Motor neuron (in vitro differentiated cells): ENCODE measurements at regions not wholly inside any gene's neighbourhood (a gene's known extent, or its start where the extent isn't known, plus 50 kb on each side); places are given as distances from the start of the nearest gene placed in this dataset.
A peak's percentile ranks its signal among the peaks of the same experiment; 100 is the strongest.
"Not testable (repeated sequence)": the region's sequence is repeated elsewhere in the genome, so short reads cannot be mapped to it uniquely, and the experiment has no call there.

Experiments
- ATAC-seq, 8 experiments: fragments of 200-7000 bp; cut with Tn5 transposase; replicated peaks in 6 of 8; 2 replicates each; pipeline ENCODE4 v1.8.0; 2021; ENCODE audit warnings: mild to moderate bottlenecking in 8 of 8, moderate library complexity in 8 of 8
- H3K27ac ChIP-seq, 2 donors: fragments of 250-450 bp; sonication (Bioruptor Pico); 2 replicates each; pipeline ENCODE4 v1.9.0; 2021; ENCODE audit warnings: antibody characterized with exemption in 2 of 2, mild to moderate bottlenecking in 2 of 2, moderate library complexity in 1 of 2
- H3K4me1 ChIP-seq, 2 donors: fragments of 250-450 bp; sonication (Bioruptor Pico); replicated peaks in 1 of 2; 2 replicates each; pipeline ENCODE4 v1.6.1; 2021; ENCODE audit warnings: antibody characterized with exemption in 2 of 2, mild to moderate bottlenecking in 2 of 2, moderate library complexity in 1 of 2
- H3K4me3 ChIP-seq, 5 donors: fragments of 250-450 bp; sonication (Bioruptor Pico); 2 replicates each; pipeline ENCODE4 v1.9.0; 2021; ENCODE audit warnings: antibody characterized with exemption in 5 of 5, mild to moderate bottlenecking in 5 of 5, moderate library complexity in 4 of 5
- WGBS, 10 experiments: fragments of 450-650 bp; shearing (Covaris generic); methylation state at CpG; one replicate each; pipeline ENCODE4 v1.0.0; 2022; 5-methylcytosine and 5-hydroxymethylcytosine counted together
- in situ Hi-C, 9 experiments: fragments of 400-800 bp; cut with MboI; loops; one replicate each; pipeline ENCODE4 v1.15.0; 2021; ENCODE audit warnings: low sequenced_read_pairs in 9 of 9, low pct_unique_long_range_greater_than_20kb in 2 of 9; ENCODE audit not compliant: unreplicated experiment in 9 of 9

DNA sequence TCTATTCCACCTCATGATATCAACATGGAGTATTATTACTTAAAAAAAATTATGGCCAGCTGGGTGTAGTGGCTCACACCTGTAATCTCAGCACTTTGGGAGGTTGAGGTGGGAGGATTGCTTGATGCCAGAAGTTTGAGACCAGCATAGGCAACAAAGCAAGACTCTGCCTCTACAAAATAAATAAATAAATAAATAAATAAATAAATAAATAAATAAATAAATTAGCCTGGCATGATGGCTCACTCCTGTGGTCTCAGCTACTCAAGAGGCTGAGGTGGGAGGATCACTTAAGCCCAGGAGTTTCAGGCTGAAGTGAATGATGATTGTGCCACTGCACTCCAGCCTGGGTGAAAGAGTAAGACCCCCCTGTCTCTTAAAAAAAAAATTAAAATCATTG is 350.8 kb downstream of the VRK1 start:
- H3K27ac ChIP-seq, in situ Hi-C loops, H3K4me1 ChIP-seq, H3K4me3 ChIP-seq, ATAC-seq: not testable (repeated sequence)

DNA sequence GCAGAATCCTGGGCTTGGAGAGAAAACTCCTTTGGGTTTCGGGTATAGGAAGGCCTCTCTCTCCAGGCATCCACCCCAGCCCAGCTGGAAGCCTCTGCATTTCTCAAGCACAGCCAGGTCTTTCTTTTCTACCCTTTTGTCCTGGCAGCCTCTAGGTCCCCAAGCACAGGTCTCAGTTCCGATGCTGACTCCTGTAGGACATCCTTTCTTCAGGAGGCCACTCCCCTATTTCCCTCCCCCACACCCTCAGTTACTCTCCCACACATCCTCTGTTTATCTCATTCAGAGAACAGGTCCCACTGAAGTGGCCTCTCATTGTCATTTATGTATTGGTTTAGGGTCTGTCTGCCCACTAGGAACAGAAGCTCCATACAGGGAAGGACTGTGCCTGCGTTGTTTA is 352.6 kb downstream of the VRK1 start:
- no peak overlapping the region for H3K4me3 ChIP-seq
- no peaks in the 10 kb centered on the region for H3K4me1 ChIP-seq
- WGBS, 10 experiments = 20 to 67% (median 47%) methylated on average over 1 to 3 of the region's 3 CpGs; no CpG with 5 or more reads in 4 of the 10 experiments
- ATAC-seq = no peak
- in situ Hi-C loops = no loop called here
- H3K27ac ChIP-seq = no peak overlapping the region

DNA sequence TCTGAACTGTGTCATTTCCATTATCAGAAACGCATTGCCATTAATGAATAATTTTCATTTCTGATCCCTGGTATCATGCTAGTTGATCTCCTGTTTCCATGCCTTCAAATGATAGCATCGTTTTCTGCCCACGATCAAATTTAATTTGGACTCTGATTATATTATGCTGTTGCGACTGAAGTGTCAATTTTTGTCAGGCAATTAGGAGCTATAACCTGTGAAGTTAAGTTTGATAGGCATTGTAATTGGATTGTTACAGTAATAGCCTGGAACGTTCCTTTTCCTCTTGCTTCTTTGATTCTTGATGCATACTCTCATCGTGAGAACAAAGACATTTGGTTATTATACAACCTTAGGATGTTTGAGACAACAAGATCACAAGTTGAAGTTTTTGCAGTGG is 356.3 kb downstream of the VRK1 start:
- Histone ChIP-seq H3K4me3 (no peak overlapping the region), H3K27ac (no peak overlapping the region), H3K4me1 (no peaks in the 10 kb centered on the region)
- in situ Hi-C loops = no loop called here
- WGBS, 10 experiments = 27 to 100% (median 68%) methylated on average over 1 to 6 of the region's 6 CpGs
- no peak for ATAC-seq

DNA sequence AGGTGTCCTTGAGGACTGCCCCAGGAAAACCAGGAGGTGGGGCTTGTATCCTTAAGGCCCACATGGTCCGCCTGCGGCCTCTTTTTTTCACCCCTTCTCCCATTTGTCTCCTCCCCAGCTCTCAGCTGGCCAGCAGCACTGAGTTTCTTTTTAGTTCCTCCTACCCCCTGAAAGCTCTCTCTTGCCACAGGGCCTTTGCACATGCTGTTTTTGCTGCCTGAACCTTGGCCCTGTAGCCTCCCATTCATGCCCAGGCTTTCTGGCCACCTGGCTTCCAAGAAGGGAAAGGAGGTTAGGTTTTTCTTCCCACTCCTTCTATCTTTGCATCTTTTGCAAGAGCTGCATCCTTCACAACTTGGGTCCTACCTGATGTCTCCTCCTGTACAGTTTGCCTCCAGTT is 358.1 kb downstream of the VRK1 start:
- no peak for ATAC-seq
- 60 to 80% (median 80%) methylated on average over 1 of the region's 2 CpGs; no CpG with 5 or more reads in 6 of the 10 experiments for WGBS, 10 experiments
- no peak overlapping the region for H3K4me3 ChIP-seq
- in situ Hi-C loops = no loop called here
- H3K4me1 ChIP-seq = no peaks in the 10 kb centered on the region
- no peak overlapping the region for H3K27ac ChIP-seq

DNA sequence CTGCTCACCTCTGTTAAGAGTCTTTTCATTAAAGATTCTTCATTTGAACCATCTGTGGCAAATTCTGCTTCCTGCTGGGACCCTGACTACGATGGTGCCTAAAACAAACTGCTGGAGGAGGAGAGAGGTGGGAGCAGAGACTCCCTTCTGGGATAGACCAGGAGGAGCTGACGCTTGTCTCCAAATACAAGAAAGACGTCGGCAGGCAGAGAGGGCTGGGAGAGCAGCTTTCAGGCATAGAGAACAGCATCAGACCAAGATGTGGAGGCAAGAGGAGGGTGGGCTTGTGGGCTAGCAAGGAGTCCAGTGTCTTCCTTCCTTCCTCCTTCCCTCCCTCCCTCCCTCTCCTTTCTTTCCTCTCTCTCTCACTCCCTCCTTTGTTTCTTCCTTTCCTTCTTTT is 358.6 kb downstream of the VRK1 start:
- 0 to 43% (median 20%) methylated on average over 1 of the region's 4 CpGs; no CpG with 5 or more reads in 7 of the 10 experiments for WGBS, 10 experiments
- no peak for ATAC-seq
- Histone ChIP-seq H3K4me1 (no peaks in the 10 kb centered on the region), H3K27ac (no peak overlapping the region), H3K4me3 (no peak overlapping the region)
- in situ Hi-C loops = no loop called here

DNA sequence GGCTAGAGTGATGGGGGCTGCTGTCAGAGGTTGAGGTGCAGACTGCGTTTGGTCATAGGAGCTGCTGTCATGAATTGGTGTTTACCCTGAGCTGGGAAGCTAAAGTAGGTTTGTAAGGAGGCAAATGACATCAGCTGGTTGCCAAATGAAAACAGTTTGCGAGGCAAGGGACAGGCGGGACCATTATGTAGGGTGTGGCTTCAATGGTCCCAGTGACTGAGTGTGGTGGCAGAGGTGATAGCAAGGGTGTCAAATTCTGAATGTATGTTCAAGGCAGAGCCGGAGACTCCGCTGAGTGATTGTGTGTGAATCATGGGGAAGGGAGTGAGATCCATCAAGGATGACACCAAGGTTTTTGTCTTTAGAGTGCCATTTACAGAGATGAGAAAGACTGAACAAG is 359.5 kb downstream of the VRK1 start:
- in situ Hi-C loops = no loop called here
- Histone ChIP-seq H3K27ac (no peak overlapping the region), H3K4me3 (no peak overlapping the region), H3K4me1 (no peaks in the 10 kb centered on the region)
- peak in 1 of 8 experiments; percentile 49 for ATAC-seq
- 47 to 92% (median 84%) methylated on average over 1 to 5 of the region's 5 CpGs; no CpG with 5 or more reads in 4 of the 10 experiments for WGBS, 10 experiments

DNA sequence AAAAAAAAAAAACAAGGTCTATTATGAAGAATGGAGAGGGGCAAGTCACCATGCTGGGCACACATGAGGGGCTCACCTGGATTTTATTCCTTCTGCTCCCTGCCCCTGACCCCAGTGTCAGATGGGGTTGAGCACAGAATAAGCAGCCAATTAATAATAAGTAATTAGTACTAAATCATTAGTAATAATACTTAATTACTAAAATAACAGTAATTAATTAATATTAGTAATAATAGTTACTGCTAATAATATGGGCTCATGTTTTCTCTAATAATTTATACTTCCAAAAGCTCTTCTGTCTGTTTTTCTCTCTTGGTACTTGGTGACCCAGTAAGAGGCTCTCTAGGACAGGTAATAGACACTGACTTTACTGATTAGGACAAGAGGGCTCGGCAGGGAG is 360.9 kb downstream of the VRK1 start:
- Histone ChIP-seq H3K27ac (no peak overlapping the region), H3K4me3 (no peak overlapping the region), H3K4me1 (no peaks in the 10 kb centered on the region)
- 10 to 100% (median 40%) methylated on average over 1 of the region's 1 CpG; no CpG with 5 or more reads in 5 of the 10 experiments for WGBS, 10 experiments
- in situ Hi-C loops = no loop called here
- no peak for ATAC-seq

DNA sequence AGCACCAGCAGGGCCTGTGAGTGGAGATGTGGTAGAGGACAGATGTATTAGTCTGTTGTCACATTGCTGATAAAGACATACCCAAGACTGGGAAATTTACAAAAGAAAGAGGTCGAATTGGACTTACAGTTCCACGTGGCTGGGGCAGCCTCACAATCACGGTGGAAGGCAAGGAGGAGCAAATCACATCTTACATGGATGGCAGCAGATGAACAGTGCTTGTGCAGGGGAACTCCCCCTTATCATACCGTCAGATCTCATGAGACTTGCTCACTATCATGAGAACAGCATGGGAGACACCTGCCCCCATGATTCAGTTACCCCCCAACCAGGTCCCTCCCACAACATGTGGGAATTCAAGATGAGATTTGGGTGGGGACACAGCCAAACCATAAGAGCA is 361.9 kb downstream of the VRK1 start:
- no peak overlapping the region for H3K27ac ChIP-seq
- ATAC-seq = no peak
- H3K4me3 ChIP-seq = no peak overlapping the region
- in situ Hi-C loops = no loop called here
- WGBS, 10 experiments = 20 to 74% (median 58%) methylated on average over 1 to 4 of the region's 4 CpGs; no CpG with 5 or more reads in 6 of the 10 experiments
- H3K4me1 ChIP-seq = no peaks in the 10 kb centered on the region

DNA sequence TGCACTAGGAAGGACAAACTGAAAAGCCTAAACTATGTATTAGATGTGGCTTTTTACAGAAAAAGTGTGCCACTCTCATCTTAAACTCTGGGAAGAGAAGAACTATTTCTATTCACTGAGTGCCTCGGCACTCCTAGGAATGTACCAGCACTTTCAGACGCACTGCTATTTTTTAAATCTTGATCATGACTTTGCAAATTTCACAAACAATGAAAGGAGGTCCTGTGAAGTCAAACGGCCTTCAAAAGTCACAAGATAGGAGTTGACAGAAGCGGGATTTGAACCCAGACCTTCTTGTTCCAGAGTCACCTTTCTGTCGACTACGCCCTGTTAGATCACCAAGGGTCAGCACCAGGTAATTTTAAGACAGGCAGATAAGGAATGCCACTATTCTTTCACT is 365.4 kb downstream of the VRK1 start:
- Histone ChIP-seq H3K4me3 (no peak overlapping the region), H3K27ac (no peak overlapping the region), H3K4me1 (no peaks in the 10 kb centered on the region)
- WGBS, 10 experiments = 25 to 100% (median 60%) methylated on average over 1 to 5 of the region's 6 CpGs; no CpG with 5 or more reads in 1 of the 10 experiments
- no peak for ATAC-seq
- in situ Hi-C loops = no loop called here

DNA sequence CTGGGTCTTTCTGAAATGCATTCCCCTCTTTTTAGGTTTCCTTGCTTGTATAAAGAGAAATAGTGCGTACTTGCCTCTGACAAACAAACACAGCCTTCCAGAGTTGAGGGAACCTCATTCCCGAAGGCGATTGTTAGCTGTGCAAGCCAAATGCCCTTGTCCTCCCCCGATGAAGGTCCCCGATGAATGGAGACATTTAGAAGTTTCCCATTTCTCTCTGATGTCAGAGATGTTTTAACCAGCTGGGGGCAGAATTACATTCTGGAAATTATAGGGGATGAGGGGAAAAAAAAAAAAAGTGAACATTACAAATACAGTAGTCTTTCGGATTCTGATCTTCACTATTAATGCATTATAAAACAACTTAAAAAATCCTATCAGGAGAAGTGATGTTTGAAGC is 366.8 kb downstream of the VRK1 start:
- no peak overlapping the region for H3K27ac ChIP-seq
- H3K4me3 ChIP-seq = no peak overlapping the region
- no peak for ATAC-seq
- in situ Hi-C loops = no loop called here
- WGBS, 10 experiments = 4 to 90% (median 76%) methylated on average over 3 to 6 of the region's 6 CpGs
- H3K4me1 ChIP-seq = no peaks in the 10 kb centered on the region

DNA sequence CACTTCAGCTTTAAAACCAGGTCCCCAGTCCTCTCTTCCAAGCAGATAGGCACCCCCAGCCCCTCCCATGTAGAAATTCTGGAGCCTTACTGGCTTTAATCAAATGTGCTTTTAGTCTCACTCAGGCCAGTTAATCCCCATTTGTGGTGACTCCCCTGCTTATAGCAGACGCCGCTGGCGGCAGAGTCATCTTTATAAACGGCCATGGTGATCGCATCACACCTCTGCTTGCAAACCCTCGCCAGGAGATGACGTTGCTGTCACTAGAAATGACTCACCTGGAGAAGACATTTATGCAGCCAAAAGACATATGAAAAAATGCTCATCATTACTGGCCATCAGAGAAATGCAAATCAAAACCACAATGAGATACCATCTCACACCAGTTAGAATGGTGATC is 369.3 kb downstream of the VRK1 start:
- 47 to 100% (median 86%) methylated on average over 2 to 7 of the region's 7 CpGs; no CpG with 5 or more reads in 3 of the 10 experiments for WGBS, 10 experiments
- Histone ChIP-seq H3K27ac (no peak overlapping the region), H3K4me1 (no peaks in the 10 kb centered on the region), H3K4me3 (no peak overlapping the region)
- in situ Hi-C loops = no loop called here
- peak in 1 of 8 experiments; percentile 85 for ATAC-seq

DNA sequence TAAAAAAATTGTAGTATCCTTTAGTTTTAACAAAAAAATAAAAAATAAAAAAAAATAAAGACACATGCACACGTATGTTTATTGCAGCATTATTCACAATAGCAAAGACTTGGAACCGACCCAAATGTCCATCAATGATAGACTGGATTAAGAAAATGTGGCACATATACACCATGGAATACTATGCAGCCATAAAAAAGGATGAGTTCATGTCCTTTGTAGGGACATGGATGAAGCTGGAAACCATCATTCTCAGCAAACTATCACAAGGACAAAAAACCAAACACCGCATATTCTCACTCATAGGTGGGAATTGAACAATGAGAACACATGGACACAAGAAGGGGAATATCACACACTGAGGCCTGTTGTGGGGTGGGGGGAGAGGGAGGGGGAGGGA is 370.4 kb downstream of the VRK1 start:
- H3K4me3 ChIP-seq, in situ Hi-C loops, H3K4me1 ChIP-seq, ATAC-seq, H3K27ac ChIP-seq: not testable (repeated sequence)
- WGBS, 10 experiments = 60% methylated on average over 1 of the region's 3 CpGs; no CpG with 5 or more reads in 9 of the 10 experiments

DNA sequence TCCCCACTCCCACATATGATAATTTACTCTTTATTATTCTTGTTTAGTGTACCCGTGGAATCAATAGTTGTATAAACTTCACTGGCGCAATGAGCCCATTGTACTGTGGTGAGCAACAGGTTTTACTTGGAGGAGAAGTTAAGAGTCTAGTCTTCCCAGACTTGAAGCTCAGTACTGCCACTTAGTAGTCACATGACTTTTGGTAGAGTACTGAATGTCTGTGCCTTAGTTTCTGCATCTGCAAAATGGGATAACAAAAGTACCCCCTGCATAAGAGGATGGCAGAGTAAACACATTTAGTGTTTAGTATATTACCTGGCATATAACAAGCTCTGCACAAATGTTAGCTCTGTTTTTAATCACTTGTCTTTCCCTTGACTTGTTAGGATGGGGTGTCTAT is 375.5 kb downstream of the VRK1 start:
- no peak for ATAC-seq
- H3K4me3 ChIP-seq = no peak overlapping the region
- 45 to 92% (median 77%) methylated on average over 2 of the region's 2 CpGs; no CpG with 5 or more reads in 3 of the 10 experiments for WGBS, 10 experiments

DNA sequence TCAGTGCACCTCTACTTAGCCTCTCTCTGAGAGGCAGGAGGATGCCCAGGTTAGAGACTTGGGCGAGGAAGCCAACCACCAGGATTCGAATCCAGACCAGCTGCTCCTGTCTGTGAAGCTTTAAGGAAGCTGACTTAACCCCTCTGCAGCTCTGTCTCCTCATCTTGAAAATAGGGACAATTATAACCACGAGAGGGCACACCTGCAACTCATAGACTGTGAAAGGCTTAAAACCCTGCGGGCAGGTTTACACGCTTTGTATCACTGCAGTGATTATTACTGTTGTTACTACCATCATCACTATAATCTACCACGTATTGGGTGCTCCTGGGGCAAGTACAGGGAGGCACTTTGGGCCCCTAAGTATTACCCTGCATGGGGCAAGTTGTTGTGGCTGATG is 379.8 kb downstream of the VRK1 start:
- H3K4me3 ChIP-seq = no peak overlapping the region
- H3K4me1 ChIP-seq = no peaks in the 10 kb centered on the region
- H3K27ac ChIP-seq = no peak overlapping the region
- in situ Hi-C loops = no loop called here
- WGBS, 10 experiments = 29 to 54% methylated on average over 4 to 6 of the region's 6 CpGs; no CpG with 5 or more reads in 8 of the 10 experiments
- ATAC-seq = peak in 1 of 8 experiments; percentile 83

More for the DNA sequence above, 375.5 kb downstream of the VRK1 start:
- Histone ChIP-seq H3K4me1 (no peaks in the 10 kb centered on the region), H3K27ac (no peak overlapping the region)
- in situ Hi-C loops = no loop called here
